ENCODE measurements at regions not wholly inside any gene's neighbourhood (a gene's known extent, or its start where the extent isn't known, plus 50 kb on each side); places are given as distances from the start of the nearest gene placed in this dataset.

- Histone ChIP-seq H3K27ac (no peak overlapping the region), H3K27me3 (no peaks in the 10 kb centered on the region), H3K4me1 (no peaks in the 10 kb centered on the region), H3K9me3 (no peaks in the 10 kb centered on the region), H3K36me3 (no peaks in the 10 kb centered on the region), H3K4me3 (no peak overlapping the region)
- no peak for TF ChIP-seq POLR2A (IDR thresholded peaks at IDR 0.05)
- TF ChIP-seq, protein P1, sequence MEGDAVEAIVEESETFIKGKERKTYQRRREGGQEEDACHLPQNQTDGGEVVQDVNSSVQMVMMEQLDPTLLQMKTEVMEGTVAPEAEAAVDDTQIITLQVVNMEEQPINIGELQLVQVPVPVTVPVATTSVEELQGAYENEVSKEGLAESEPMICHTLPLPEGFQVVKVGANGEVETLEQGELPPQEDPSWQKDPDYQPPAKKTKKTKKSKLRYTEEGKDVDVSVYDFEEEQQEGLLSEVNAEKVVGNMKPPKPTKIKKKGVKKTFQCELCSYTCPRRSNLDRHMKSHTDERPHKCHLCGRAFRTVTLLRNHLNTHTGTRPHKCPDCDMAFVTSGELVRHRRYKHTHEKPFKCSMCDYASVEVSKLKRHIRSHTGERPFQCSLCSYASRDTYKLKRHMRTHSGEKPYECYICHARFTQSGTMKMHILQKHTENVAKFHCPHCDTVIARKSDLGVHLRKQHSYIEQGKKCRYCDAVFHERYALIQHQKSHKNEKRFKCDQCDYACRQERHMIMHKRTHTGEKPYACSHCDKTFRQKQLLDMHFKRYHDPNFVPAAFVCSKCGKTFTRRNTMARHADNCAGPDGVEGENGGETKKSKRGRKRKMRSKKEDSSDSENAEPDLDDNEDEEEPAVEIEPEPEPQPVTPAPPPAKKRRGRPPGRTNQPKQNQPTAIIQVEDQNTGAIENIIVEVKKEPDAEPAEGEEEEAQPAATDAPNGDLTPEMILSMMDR (IDR thresholded peaks at IDR 0.05) = no peak
- intact Hi-C loops (cut with DNase I) = no loop called here
- no peak for DNase-seq (ENCODE audit: extremely low spot score in 2 of 2)
Measured at GRCh38 chr11:116601814-116602636, 170.8 kb downstream of the BUD13 start.

DNA sequence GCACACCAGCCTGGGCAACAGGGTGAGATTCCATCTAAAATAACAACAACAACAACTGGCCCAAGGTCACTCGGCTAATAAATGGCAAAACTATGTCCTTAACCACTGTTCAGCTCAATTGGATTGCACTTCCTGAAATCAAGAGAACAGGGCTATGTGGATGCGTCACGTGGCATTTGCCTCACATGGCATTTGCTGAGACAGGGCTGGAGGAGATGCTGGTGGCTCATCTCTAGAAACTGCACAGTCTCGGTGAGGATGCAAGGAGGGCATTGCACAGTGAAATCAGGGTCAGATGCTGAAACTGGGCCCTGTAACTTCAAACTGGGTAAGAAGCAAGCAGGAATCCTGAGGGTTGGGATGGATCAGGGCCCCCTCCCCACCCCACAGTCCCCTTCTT lies 171.9 kb downstream of the BUD13 start:
- no peaks in the 10 kb centered on the region for H3K9me3 ChIP-seq
- H3K4me3 ChIP-seq = no peak overlapping the region
- H3K27ac ChIP-seq = no peak overlapping the region
- H3K4me1 ChIP-seq = no peaks in the 10 kb centered on the region
- TF ChIP-seq POLR2AphosphoS5 (IDR thresholded peaks at IDR 0.05; ENCODE audit: insufficient read depth in 1 of 2, low read depth in 1 of 2) (no peak), POLR2A (IDR thresholded peaks at IDR 0.05) (no peak)
- TF ChIP-seq, protein P1 (IDR thresholded peaks at IDR 0.05) = no peak
- intact Hi-C loops (cut with DNase I) = no loop called here
- H3K27me3 ChIP-seq = no peaks in the 10 kb centered on the region
- no peaks in the 10 kb centered on the region for H3K36me3 ChIP-seq
- no peak for DNase-seq (ENCODE audit: extremely low spot score in 2 of 2)

GRCh38 chr11:116598556-116598955 lies 174.2 kb downstream of the BUD13 start:
- Histone ChIP-seq H3K4me3 (no peak overlapping the region), H3K27ac (no peak overlapping the region), H3K27me3 (no peaks in the 10 kb centered on the region), H3K9me3 (no peaks in the 10 kb centered on the region), H3K36me3 (no peaks in the 10 kb centered on the region), H3K4me1 (no peaks in the 10 kb centered on the region)
- TF ChIP-seq, protein P1 (IDR thresholded peaks at IDR 0.05) = no peak
- no peak for TF ChIP-seq POLR2AphosphoS5 (IDR thresholded peaks at IDR 0.05; ENCODE audit: insufficient read depth in 1 of 2, low read depth in 1 of 2)
- no peak for TF ChIP-seq POLR2A (IDR thresholded peaks at IDR 0.05)
- intact Hi-C loops (cut with DNase I) = no loop called here
- DNase-seq (ENCODE audit: extremely low spot score in 2 of 2) = no peak

- no peaks in the 10 kb centered on the region for H3K27me3 ChIP-seq
- intact Hi-C loops (cut with DNase I) = no loop called here
- no peak for TF ChIP-seq POLR2A (IDR thresholded peaks at IDR 0.05)
- TF ChIP-seq, protein P1 (IDR thresholded peaks at IDR 0.05) = no peak
- DNase-seq (ENCODE audit: extremely low spot score in 2 of 2) = no peak
- H3K4me1 ChIP-seq = no peaks in the 10 kb centered on the region
- H3K36me3 ChIP-seq = no peaks in the 10 kb centered on the region
- H3K9me3 ChIP-seq = no peaks in the 10 kb centered on the region
- no peak overlapping the region for H3K4me3 ChIP-seq
- H3K27ac ChIP-seq = no peak overlapping the region
Measured at GRCh38 chr11:116598036-116598435, 174.8 kb downstream of the BUD13 start.
